IPS-20b (cell line): ENCODE measurements at regions not wholly inside any gene's neighbourhood (a gene's known extent, or its start where the extent isn't known, plus 50 kb on each side); places are given as distances from the start of the nearest gene placed in this dataset.

ENCODE experiments used
- H3K27ac ChIP-seq: one replicate; pipeline ENCODE4 v1.5.1; 2013; ENCODE audit warnings: low read length
- H3K27me3 ChIP-seq: 2 replicates; pipeline ENCODE4 v1.6.1; 2013; ENCODE audit warnings: mild to moderate bottlenecking, low read length, inconsistent platforms; ENCODE audit not compliant: insufficient read depth
- H3K36me3 ChIP-seq: 2 replicates; pipeline ENCODE4 v1.6.1; 2013; ENCODE audit warnings: low read depth, mild to moderate bottlenecking, inconsistent platforms, low read length, moderate library complexity; ENCODE audit not compliant: insufficient read depth
- H3K4me1 ChIP-seq: 2 replicates; pipeline ENCODE4 v1.6.1; 2013; ENCODE audit warnings: mild to moderate bottlenecking, control low read depth, inconsistent platforms, low read length, moderate library complexity; ENCODE audit not compliant: insufficient read depth
- H3K4me3 ChIP-seq: 2 replicates; pipeline ENCODE4 v1.5.1; 2013; ENCODE audit warnings: mild to moderate bottlenecking, low read length, inconsistent platforms
- H3K9ac ChIP-seq: 2 replicates; pipeline ENCODE4 v1.6.1; 2013; ENCODE audit warnings: low read depth, mild to moderate bottlenecking, inconsistent platforms, low read length, moderate library complexity
- H3K9me3 ChIP-seq: 2 replicates; pipeline ENCODE4 v1.6.1; 2013; ENCODE audit warnings: mild to moderate bottlenecking, low read depth, low read length, inconsistent platforms; ENCODE audit not compliant: insufficient read depth

DNA sequence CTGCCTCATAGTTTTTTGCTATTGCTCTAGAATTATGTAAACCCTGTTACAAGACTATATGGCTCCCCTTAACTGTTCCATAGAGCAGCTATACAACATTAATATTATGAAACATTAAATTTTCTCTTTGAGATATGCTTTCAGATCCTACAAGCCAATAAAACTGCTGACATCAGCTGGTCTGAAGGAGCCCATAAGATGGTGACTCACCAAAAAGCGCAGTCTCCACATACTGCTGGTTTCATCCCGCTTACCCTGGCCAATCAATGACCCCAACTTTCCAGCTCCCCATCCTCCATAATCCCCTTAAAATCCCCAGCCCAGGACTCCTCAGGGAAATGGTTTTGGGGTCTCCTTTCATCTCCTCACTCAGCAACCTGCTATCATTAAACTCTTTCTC lies 172.7 kb downstream of the NSG2 start:
- H3K36me3 ChIP-seq, result no peaks in the 10 kb centered on the region
- H3K4me3 ChIP-seq, result no peak overlapping the region
- H3K4me1 ChIP-seq, result no peaks in the 10 kb centered on the region
- no peak overlapping the region for H3K27ac ChIP-seq
- H3K9me3 ChIP-seq, result no peaks in the 10 kb centered on the region
- H3K9ac ChIP-seq, result no peak overlapping the region
- no peaks in the 10 kb centered on the region for H3K27me3 ChIP-seq

DNA sequence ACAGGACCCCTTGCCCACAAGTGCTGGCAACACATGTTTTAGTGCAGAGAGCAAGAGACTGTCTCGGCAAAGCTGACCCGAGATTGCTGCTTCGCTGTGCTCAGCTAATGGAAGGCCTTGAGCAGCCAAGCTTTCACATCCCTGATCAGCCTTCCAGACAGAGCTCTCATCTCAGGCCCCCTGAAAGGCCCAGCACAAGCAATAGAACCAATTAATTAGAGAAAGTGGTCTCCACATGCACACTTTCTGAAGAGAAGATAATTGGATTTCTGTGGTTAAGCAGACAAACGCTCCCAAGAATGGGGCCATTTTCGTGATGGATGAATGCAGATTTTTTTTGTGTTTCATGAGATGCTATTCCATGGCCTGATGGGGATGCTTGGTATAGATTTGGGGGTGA lies 174.9 kb downstream of the NSG2 start:
- Histone ChIP-seq H3K27ac (no peak overlapping the region), H3K4me3 (no peak overlapping the region), H3K27me3 (no peaks in the 10 kb centered on the region), H3K9me3 (no peaks in the 10 kb centered on the region), H3K9ac (no peak overlapping the region), H3K36me3 (no peaks in the 10 kb centered on the region), H3K4me1 (no peaks in the 10 kb centered on the region)

DNA sequence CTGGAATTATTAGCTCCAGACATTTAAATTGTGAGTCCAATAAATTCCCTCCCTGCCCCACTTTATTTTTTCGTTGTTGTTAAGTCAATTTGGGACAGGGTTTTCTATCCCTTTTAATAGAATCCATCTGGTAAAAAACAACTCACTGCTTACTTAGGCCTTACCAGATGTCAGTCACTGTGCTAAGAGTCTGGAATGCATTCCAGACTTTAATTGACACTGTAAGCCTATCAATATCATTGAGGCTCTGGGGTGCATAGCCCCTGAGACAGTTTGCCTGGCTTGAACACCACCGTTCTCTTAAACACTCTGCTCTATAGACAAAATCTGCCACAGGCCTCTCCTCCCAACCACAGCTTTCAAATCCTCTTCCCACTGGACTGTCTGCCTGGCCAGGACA lies 175.9 kb downstream of the NSG2 start:
- Histone ChIP-seq H3K27ac (no peak overlapping the region), H3K4me3 (no peak overlapping the region), H3K9ac (no peak overlapping the region), H3K27me3 (no peaks in the 10 kb centered on the region), H3K36me3 (no peaks in the 10 kb centered on the region), H3K9me3 (no peaks in the 10 kb centered on the region), H3K4me1 (no peaks in the 10 kb centered on the region)

DNA sequence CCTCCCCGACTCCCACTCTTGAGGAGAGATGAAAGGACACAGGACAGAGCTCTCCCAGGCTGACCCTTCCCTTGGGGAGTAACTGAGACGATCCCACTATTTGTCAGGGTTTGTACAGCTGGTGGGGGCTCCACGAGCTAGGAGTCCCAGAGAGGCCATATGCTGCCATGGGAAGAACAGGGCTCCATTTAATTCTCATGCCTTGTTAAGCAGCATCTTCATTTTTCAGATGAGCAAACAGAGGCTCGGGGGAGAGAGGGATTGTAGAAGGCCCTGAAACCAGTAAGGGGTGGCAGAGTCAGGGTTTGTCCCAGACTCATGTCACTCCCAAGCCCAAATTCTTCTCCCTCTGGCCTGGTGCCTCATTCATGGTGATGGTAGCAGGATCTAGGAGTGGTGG lies 176.4 kb downstream of the NSG2 start:
- Histone ChIP-seq H3K36me3 (no peaks in the 10 kb centered on the region), H3K27me3 (no peaks in the 10 kb centered on the region), H3K9me3 (no peaks in the 10 kb centered on the region), H3K4me1 (no peaks in the 10 kb centered on the region), H3K27ac (no peak overlapping the region), H3K9ac (no peak overlapping the region), H3K4me3 (no peak overlapping the region)

DNA sequence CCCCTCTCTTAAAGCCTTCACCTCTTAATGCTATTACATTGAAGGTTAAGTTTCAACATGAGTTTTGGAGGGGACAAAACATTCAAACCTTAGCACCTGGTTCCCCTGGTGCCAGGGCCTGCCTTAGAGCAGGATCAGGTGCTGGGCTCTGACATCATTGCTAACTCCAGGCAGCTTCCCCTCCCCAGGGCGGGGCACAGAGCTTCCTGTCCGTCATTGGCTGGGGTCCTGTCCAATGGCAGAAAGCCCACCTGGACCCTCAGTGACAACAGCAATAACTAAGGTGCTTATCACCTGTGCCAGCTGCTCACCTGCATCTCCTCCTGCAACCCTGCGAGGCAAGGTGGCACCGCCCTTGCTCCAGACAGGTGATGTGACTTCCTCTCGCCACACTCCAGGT lies 177.4 kb downstream of the NSG2 start:
- no peaks in the 10 kb centered on the region for H3K4me1 ChIP-seq
- H3K27ac ChIP-seq, result no peak overlapping the region
- no peak overlapping the region for H3K9ac ChIP-seq
- no peaks in the 10 kb centered on the region for H3K9me3 ChIP-seq
- no peaks in the 10 kb centered on the region for H3K36me3 ChIP-seq
- no peaks in the 10 kb centered on the region for H3K27me3 ChIP-seq
- H3K4me3 ChIP-seq, result no peak overlapping the region

DNA sequence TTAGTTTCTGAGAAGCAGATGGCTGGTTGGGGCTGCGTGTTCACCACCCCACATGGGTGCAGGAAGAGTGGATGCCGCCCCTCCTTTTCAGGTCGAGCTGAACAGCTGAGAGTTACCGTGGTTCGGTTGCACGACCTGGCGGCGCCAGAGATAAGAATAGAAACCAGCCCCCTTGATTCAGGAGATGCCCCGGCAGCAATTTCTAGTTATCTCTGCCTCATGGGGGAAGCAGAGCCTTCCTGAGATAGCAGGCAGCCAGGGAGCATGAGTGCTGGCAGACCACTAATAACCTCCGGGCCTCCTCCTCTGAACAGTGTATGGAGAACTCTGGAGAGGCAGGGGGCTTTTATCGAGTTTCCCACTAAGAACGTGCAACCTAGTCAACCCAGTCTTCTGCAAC lies 177.8 kb downstream of the NSG2 start:
- Histone ChIP-seq H3K4me1 (no peaks in the 10 kb centered on the region), H3K9me3 (no peaks in the 10 kb centered on the region), H3K4me3 (no peak overlapping the region), H3K9ac (no peak overlapping the region), H3K27ac (no peak overlapping the region), H3K27me3 (no peaks in the 10 kb centered on the region), H3K36me3 (no peaks in the 10 kb centered on the region)

DNA sequence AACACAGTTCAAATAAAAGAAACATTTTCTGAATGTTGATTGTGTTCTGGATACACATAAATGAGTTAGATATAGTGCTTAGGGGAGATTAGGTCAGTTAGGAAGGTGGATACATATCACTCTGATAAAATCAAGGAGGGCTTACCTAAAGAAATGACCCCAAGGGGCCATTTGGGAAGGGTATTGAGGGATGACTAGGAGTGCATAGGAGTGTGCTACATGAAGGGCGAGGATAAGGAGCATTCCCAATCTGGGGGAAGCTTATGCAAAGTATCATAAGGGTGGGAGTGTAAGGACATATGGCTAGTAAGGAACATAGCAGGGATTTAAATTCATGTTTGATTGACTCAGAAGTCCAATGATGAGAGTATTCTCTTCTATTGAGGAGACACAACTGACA lies 183.6 kb downstream of the NSG2 start:
- Histone ChIP-seq H3K9ac (no peak overlapping the region), H3K9me3 (no peaks in the 10 kb centered on the region), H3K4me3 (no peak overlapping the region), H3K4me1 (no peaks in the 10 kb centered on the region), H3K27me3 (no peaks in the 10 kb centered on the region), H3K36me3 (no peaks in the 10 kb centered on the region), H3K27ac (no peak overlapping the region)

DNA sequence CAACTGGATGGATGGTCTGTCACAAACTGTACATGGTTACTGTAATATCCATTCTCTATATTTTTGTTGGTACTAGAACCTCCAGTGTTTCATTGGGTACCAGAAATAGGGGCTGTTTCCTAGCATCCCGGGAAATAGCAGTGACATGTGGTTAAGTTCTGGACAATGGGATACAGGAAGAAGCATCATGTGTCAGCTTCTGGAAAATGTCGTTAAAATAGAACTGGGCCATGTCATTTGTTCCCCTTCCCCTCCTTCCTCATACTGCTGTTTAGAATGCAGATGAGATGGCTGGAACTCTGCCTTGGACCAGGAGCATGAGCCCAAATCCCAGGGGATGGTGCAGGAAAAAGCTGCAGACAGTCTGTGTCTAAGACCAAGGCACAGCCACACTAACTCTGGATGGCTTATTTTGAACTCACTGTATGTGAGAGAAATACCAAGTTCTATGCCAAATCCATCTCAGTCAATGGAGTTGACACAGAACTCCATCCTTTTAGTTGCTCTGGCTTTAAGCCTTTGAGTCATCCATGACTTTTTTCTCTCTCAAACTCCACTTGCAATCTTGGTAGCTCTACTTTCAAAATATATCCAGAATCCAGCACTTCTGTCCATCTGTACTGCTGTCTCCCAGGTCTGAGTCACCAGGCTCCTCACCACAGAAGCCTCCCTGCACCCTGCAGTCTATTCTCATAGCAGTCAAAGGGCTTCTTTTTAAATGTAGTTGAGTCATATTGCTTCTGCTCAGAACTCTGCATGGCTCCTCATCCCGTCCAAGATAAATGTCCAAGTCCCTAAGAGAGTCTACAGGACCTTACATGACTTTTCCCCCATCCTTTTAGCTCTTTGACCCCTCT lies 184.2 kb downstream of the NSG2 start:
- no peak overlapping the region for H3K4me3 ChIP-seq
- H3K9ac ChIP-seq, result no peak overlapping the region
- H3K27me3 ChIP-seq, result no peaks in the 10 kb centered on the region
- H3K27ac ChIP-seq, result no peak overlapping the region
- H3K9me3 ChIP-seq, result no peaks in the 10 kb centered on the region
- H3K36me3 ChIP-seq, result no peaks in the 10 kb centered on the region
- no peaks in the 10 kb centered on the region for H3K4me1 ChIP-seq

DNA sequence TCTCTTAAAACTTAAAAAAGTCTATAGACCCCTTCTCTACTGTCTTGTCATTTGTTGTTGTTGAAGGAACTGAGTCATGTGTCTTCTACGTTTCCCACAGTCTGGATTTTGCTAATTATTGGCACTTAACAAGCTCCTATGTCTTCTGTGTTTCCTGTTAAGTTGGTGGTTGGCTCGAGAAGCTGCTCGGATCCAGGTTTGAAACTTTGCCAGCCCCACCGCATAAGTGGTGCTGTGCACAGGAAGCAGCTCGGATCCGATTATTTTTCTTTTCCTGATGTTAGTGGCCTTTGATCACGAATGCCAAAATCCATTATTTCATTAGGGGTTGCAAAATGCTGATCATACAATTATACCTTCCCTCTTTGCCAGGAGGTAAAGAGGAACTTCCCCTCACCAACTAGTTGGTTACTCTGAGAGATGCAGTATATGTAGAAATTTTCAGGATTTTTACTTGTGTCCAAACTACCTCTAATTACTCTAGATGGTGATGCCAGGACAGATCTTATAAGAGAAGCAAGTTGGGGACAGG lies 186.5 kb downstream of the NSG2 start:
- H3K4me1 ChIP-seq, result no peaks in the 10 kb centered on the region
- H3K9me3 ChIP-seq, result no peaks in the 10 kb centered on the region
- no peaks in the 10 kb centered on the region for H3K27me3 ChIP-seq
- no peaks in the 10 kb centered on the region for H3K36me3 ChIP-seq
- no peak overlapping the region for H3K27ac ChIP-seq
- H3K9ac ChIP-seq, result no peak overlapping the region
- H3K4me3 ChIP-seq, result no peak overlapping the region

DNA sequence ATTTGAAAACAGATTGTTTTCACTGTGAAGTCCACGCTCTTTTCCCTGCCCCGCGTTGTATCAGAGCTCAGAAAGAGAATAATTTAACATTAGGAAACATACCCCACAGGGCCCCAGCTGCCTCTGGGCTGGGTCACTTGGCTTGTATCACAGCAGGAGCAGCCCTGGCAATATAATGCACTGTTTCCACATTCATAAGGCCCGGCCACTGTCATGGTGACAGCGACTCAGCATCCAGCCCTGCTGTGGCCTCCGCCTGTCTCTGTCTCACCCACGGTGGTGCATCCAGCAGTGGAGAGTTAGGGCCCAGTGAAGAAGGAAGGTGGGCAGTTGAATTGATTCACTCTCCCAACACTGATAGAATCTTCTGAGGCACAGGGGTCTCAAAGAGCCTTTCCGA lies 188.9 kb downstream of the NSG2 start:
- Histone ChIP-seq H3K4me1 (no peaks in the 10 kb centered on the region), H3K4me3 (no peak overlapping the region), H3K27me3 (no peaks in the 10 kb centered on the region), H3K9ac (no peak overlapping the region), H3K9me3 (no peaks in the 10 kb centered on the region), H3K36me3 (no peaks in the 10 kb centered on the region), H3K27ac (no peak overlapping the region)

DNA sequence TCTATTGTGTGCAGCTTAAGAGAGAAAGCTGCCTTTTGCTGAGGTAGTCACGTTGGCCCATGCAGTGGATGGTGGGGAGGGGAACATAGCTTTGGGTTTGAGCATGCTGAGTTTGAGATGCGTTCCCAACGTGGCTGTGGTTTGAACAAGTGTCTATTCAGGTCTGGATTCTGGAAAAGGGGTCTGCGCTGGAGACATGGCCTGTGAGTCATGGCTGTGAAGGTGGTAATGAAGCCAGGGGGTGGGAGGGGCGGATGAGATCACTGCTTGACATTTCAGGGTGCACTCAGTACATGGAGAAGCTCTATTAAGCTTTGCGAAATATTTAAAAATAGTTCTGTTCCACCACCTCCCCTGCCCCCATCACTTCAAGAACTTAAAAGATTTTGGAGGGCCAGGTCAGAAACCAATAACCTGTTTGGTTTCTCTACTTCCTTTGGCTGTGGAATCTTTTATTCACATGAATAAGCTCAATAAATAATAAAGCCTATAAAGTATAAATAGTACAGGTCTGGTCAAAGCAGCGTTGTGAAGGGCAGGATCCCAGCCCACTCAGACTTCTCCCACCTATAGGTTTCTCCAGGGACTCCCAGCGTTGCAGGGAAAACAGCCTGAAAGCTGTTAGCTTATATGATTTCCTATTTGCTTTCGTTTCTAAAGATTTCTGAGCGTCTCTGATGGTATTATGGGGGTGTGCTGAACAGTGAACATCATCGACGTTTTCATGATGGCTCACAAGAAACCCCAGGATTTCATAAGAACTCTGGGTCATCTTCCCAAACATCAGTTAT lies 189.9 kb downstream of the NSG2 start:
- Histone ChIP-seq H3K4me3 (no peak overlapping the region), H3K4me1 (no peaks in the 10 kb centered on the region), H3K27me3 (no peaks in the 10 kb centered on the region), H3K36me3 (no peaks in the 10 kb centered on the region), H3K9me3 (no peaks in the 10 kb centered on the region), H3K27ac (no peak overlapping the region), H3K9ac (no peak overlapping the region)

DNA sequence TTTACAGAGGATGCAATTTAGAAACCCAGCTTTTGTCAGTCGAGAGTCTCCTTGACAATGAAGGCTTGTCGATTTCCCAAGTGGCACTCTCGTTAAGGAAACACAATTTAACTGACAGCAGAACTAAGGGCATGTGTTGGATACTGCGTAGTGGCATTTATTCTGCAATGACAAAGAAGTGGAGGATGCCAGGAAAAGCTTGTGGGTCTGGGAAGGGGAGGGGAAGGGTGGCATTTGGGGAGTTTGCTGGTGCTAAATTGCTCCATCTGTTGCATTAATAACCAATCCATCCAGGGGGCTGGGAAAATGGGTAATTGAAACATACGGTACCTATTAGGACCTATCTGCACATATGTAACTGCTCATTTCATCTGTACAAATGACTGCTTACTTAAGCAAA lies 190.6 kb downstream of the NSG2 start:
- no peaks in the 10 kb centered on the region for H3K27me3 ChIP-seq
- H3K9ac ChIP-seq, result no peak overlapping the region
- no peaks in the 10 kb centered on the region for H3K36me3 ChIP-seq
- H3K27ac ChIP-seq, result no peak overlapping the region
- no peak overlapping the region for H3K4me3 ChIP-seq
- H3K4me1 ChIP-seq, result no peaks in the 10 kb centered on the region
- no peaks in the 10 kb centered on the region for H3K9me3 ChIP-seq
